HL-60 (cell line): ENCODE measurements at regions not wholly inside any gene's neighbourhood (a gene's known extent, or its start where the extent isn't known, plus 50 kb on each side); places are given as distances from the start of the nearest gene placed in this dataset.

ENCODE experiments used
- CTCF ChIP-seq: IDR thresholded peaks from one replicate; pipeline ENCODE4 v1.5.1; 2011; ENCODE audit warnings: low read length, control low read depth, inconsistent platforms; ENCODE audit not compliant: insufficient read depth
- POLR2AphosphoS5 ChIP-seq: IDR thresholded peaks from 2 replicates; pipeline ENCODE4 v1.6.1; 2012; ENCODE audit warnings: low read depth

DNA sequence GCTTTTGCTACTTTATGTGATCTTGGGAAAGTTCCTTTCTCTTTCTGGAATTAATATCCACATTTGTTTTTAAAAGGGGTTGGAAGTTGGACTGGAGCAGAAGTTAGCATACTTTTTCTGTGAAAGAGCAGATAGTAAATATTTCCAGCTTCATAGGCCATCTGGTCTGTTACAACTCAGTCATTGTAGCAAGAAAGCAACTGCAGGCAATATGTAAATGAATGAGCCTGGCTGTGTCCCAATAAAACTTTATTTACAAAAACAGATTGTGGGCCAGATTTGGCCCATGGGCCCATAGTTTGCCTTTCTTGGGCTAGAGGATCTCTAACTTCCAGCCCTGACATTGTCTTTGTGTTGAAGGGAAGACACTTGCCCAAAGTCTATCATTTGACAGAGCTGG, 104.4 kb downstream of the ACTL7B start:
- TF ChIP-seq CTCF (no peak), POLR2AphosphoS5 (no peak)
